MM.1S (cell line): ENCODE measurements at regions not wholly inside any gene's neighbourhood (a gene's known extent, or its start where the extent isn't known, plus 50 kb on each side); places are given as distances from the start of the nearest gene placed in this dataset.
"Not testable (repeated sequence)": the region's sequence is repeated elsewhere in the genome, so short reads cannot be mapped to it uniquely, and the experiment has no call there.

ENCODE experiments used
- CTCF ChIP-seq: fragments of 300-600 bp; sonication (generic); IDR thresholded peaks from 2 replicates; pipeline ENCODE4 v1.5.1; 2016; ENCODE audit warnings: antibody characterized with exemption, low read length, mixed read lengths
- EZH2 ChIP-seq: fragments of 300-600 bp; sonication (generic); optimal IDR thresholded peaks from 2 replicates; pipeline ENCODE3; 2017; ENCODE audit warnings: low read depth, mild to moderate bottlenecking, antibody characterized with exemption, low read length, mixed read lengths

DNA sequence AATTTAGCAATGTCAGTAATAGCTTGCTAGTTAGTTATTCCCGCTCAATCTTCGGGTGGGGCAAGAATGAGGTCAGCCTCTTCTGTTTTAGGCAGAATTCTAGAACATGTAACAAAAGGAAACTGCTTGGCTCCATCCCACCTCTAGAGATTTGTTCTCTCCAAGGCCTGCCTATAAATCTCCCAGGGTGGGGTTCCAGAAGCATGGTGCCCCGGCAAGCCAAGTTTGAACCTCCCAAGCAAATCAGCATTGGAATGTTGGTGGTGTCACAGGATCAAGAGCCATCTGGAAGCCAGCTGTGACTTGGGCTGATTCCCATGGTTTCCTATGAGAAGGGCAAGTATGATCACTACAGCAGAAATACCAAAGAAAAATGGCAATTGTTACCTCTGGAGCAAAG is 79.8 kb upstream of the SMURF2 start:
- not testable (repeated sequence) for TF ChIP-seq CTCF, EZH2
